IMR-90 (cell line): ENCODE measurements at regions not wholly inside any gene's neighbourhood (a gene's known extent, or its start where the extent isn't known, plus 50 kb on each side); places are given as distances from the start of the nearest gene placed in this dataset.

ENCODE experiments used
- ATAC-seq: fragments of 200-7000 bp; cut with Tn5 transposase; 2 replicates; pipeline ENCODE4 v1.9.1; 2020; ENCODE audit warnings: low read depth, mild to moderate bottlenecking, moderate library complexity
- BruUV-seq: library from RNA; stranded (reverse); fragments of 400-500 nt; replicated peaks from 2 replicates; lab custom pipeline; 2021; lab: Mats Ljungman, UMichigan
- CTCF ChIA-PET: fragments of 300-600 bp; formaldehyde crosslinking; extraction: SDS; loops from one replicate; lab custom pipeline; 2021; ENCODE audit warnings: antibody characterized with exemption; lab: Yijun Ruan, JAX
- POLR2A ChIA-PET: fragments of 300-600 bp; sonication (Branson Sonifier 250); formaldehyde crosslinking; loops from one replicate; lab custom pipeline; 2022; ENCODE audit warnings: antibody characterized with exemption; ENCODE audit not compliant: unreplicated experiment; lab: Charles Lee
- DNase-seq: peaks from one replicate; pipeline ENCODE4 v3.0.0; 2013
- H2AFZ ChIP-seq: replicated peaks from 2 replicates; pipeline ENCODE3; 2013; ENCODE audit warnings: low read length, mild to moderate bottlenecking; ENCODE audit not compliant: poor library complexity
- H2AK5ac ChIP-seq: 2 replicates; pipeline ENCODE4 v1.6.1; 2013; ENCODE audit warnings: low read depth, low read length, inconsistent platforms
- H2AK9ac ChIP-seq: replicated peaks from 2 replicates; pipeline ENCODE3; 2013; ENCODE audit warnings: mild to moderate bottlenecking, low read depth, low read length, moderate library complexity; ENCODE audit not compliant: poor library complexity
- H2BK120ac ChIP-seq: 2 replicates; pipeline ENCODE4 v1.6.1; 2013; ENCODE audit warnings: low read depth, low read length, inconsistent platforms
- H2BK15ac ChIP-seq: 3 replicates; pipeline ENCODE4 v1.6.1; 2013; ENCODE audit warnings: low read depth, low read length, inconsistent platforms
- H2BK20ac ChIP-seq: 2 replicates; pipeline ENCODE4 v1.6.1; 2013; ENCODE audit warnings: low read depth, mild to moderate bottlenecking, inconsistent platforms, low read length, moderate library complexity
- H2BK5ac ChIP-seq: 2 replicates; pipeline ENCODE4 v1.6.1; 2013; ENCODE audit warnings: mild to moderate bottlenecking, low read depth, low read length, inconsistent platforms; ENCODE audit not compliant: poor library complexity, severe bottlenecking
- H3K14ac ChIP-seq: replicated peaks from 2 replicates; pipeline ENCODE4 v1.6.1; 2013; ENCODE audit warnings: low read depth, low read length, inconsistent platforms
- H3K18ac ChIP-seq: 2 replicates; pipeline ENCODE4 v1.6.1; 2013; ENCODE audit warnings: low read depth, low read length, control low read depth
- H3K23ac ChIP-seq: 2 replicates; pipeline ENCODE4 v1.6.1; 2013; ENCODE audit warnings: low read depth, low read length, inconsistent platforms
- H3K27ac ChIP-seq: 2 replicates; pipeline ENCODE4 v1.5.1; 2013; ENCODE audit warnings: mild to moderate bottlenecking, control low read depth, low read length; ENCODE audit not compliant: insufficient read depth
- H3K27me3 ChIP-seq: 2 replicates; pipeline ENCODE4 v1.6.1; 2013; ENCODE audit warnings: low read length; ENCODE audit not compliant: control insufficient read depth, insufficient read depth
- H3K36me3 ChIP-seq: 2 replicates; pipeline ENCODE4 v1.6.1; 2013; ENCODE audit warnings: low read length, mixed read lengths; ENCODE audit not compliant: control insufficient read depth, insufficient read depth
- H3K4ac ChIP-seq: 2 replicates; pipeline ENCODE4 v1.6.1; 2013; ENCODE audit warnings: low read depth, low read length, inconsistent platforms
- H3K4me1 ChIP-seq: 2 replicates; pipeline ENCODE4 v1.6.1; 2013; ENCODE audit warnings: low read length, mixed read lengths; ENCODE audit not compliant: control insufficient read depth, insufficient read depth
- H3K4me2 ChIP-seq: 2 replicates; pipeline ENCODE4 v1.6.1; 2013; ENCODE audit warnings: low read depth, mild to moderate bottlenecking, control low read depth, low read length, moderate library complexity
- H3K4me3 ChIP-seq: 2 replicates; pipeline ENCODE4 v1.5.1; 2013; ENCODE audit warnings: low read depth, mild to moderate bottlenecking, control low read depth, low read length, moderate library complexity; ENCODE audit not compliant: insufficient read depth
- H3K56ac ChIP-seq: 2 replicates; pipeline ENCODE4 v1.6.1; 2013; ENCODE audit warnings: low read length, inconsistent platforms; ENCODE audit not compliant: insufficient read depth; ENCODE audit errors: extremely low read depth
- H3K79me1 ChIP-seq, 2 experiments: 2 replicates each; pipeline ENCODE4 v1.6.1; 2013; ENCODE audit warnings: low read length in 2 of 2, inconsistent platforms in 1 of 2, low read depth in 1 of 2
- H3K9ac ChIP-seq: 2 replicates; pipeline ENCODE4 v1.6.1; 2013; ENCODE audit warnings: low read depth, low read length, control low read depth
- H3K9me1 ChIP-seq: 2 replicates; pipeline ENCODE4 v1.6.1; 2013; ENCODE audit warnings: low read length, inconsistent platforms; ENCODE audit not compliant: insufficient read depth
- H3K9me3 ChIP-seq: 2 replicates; pipeline ENCODE4 v1.6.1; 2013; ENCODE audit warnings: low read length; ENCODE audit not compliant: control insufficient read depth, insufficient read depth
- H4K20me1 ChIP-seq: 2 replicates; pipeline ENCODE4 v1.6.1; 2013; ENCODE audit warnings: low read length, inconsistent platforms; ENCODE audit not compliant: insufficient read depth
- H4K5ac ChIP-seq: 2 replicates; pipeline ENCODE4 v1.6.1; 2013; ENCODE audit warnings: mild to moderate bottlenecking, low read depth, low read length, control low read depth
- H4K8ac ChIP-seq, 2 experiments: 2 replicates each; pipeline ENCODE4 v1.6.1; 2013; ENCODE audit warnings: low read depth in 2 of 2, low read length in 2 of 2, control low read depth in 1 of 2, inconsistent platforms in 1 of 2
- H4K91ac ChIP-seq: 2 replicates; pipeline ENCODE4 v1.6.1; 2013; ENCODE audit warnings: low read depth, low read length, inconsistent platforms; ENCODE audit not compliant: insufficient read depth
- BHLHE40 ChIP-seq: fragments of 150-350 bp; IDR thresholded peaks from 2 replicates; pipeline ENCODE4 v1.6.1; 2016; ENCODE audit warnings: mild to moderate bottlenecking, low read depth, low read length
- CEBPB ChIP-seq: IDR thresholded peaks from 2 replicates; pipeline ENCODE4 v1.6.1; 2012; ENCODE audit warnings: low read depth, low read length, improper control_type of control experiment
- CHD1 ChIP-seq: IDR thresholded peaks from 2 replicates; pipeline ENCODE4 v1.6.1; 2012; ENCODE audit warnings: low read depth, low read length, improper control_type of control experiment
- CTCF ChIP-seq: conservative IDR thresholded peaks from 2 replicates; pipeline ENCODE4 v1.5.1; 2012; ENCODE audit warnings: mild to moderate bottlenecking, low read depth, low read length, improper control_type of control experiment
- ELK1 ChIP-seq: fragments of 150-350 bp; IDR thresholded peaks from 2 replicates; pipeline ENCODE4 v1.6.1; 2016; ENCODE audit warnings: low read depth, mild to moderate bottlenecking, low read length, moderate library complexity, borderline replicate concordance
- FOS ChIP-seq: fragments of 150-350 bp; IDR thresholded peaks from 2 replicates; pipeline ENCODE4 v1.6.1; 2016; ENCODE audit warnings: low read depth, low read length
- MAFK ChIP-seq: IDR thresholded peaks from 2 replicates; pipeline ENCODE4 v1.6.1; 2012; ENCODE audit warnings: low read depth, low read length, improper control_type of control experiment
- MAZ ChIP-seq: IDR thresholded peaks from 2 replicates; pipeline ENCODE4 v1.6.1; 2012; ENCODE audit warnings: low read depth, mild to moderate bottlenecking, low read length, improper control_type of control experiment, moderate library complexity, borderline replicate concordance
- MXI1 ChIP-seq: IDR thresholded peaks from 2 replicates; pipeline ENCODE4 v1.6.1; 2012; ENCODE audit warnings: low read depth, mild to moderate bottlenecking, low read length, moderate library complexity, borderline replicate concordance
- NFE2L2 ChIP-seq: fragments of 150-350 bp; IDR thresholded peaks from 2 replicates; pipeline ENCODE4 v1.6.1; 2016; ENCODE audit warnings: low read depth, mild to moderate bottlenecking, low read length
- POLR2A ChIP-seq: IDR thresholded peaks from 2 replicates; pipeline ENCODE4 v1.6.1; 2012; ENCODE audit warnings: mild to moderate bottlenecking, low read depth, low read length
- RAD21 ChIP-seq: IDR thresholded peaks from 2 replicates; pipeline ENCODE4 v1.6.1; 2012; ENCODE audit warnings: low read length, improper control_type of control experiment
- RCOR1 ChIP-seq: IDR thresholded peaks from 2 replicates; pipeline ENCODE4 v1.6.1; 2012; ENCODE audit warnings: mild to moderate bottlenecking, low read length, improper control_type of control experiment; ENCODE audit not compliant: insufficient replicate concordance
- RFX5 ChIP-seq: IDR thresholded peaks from 2 replicates; pipeline ENCODE4 v1.8.0; 2012; ENCODE audit warnings: low read depth, mild to moderate bottlenecking, low read length, moderate library complexity
- SMC3 ChIP-seq: fragments of 150-350 bp; IDR thresholded peaks from 2 replicates; pipeline ENCODE4 v1.6.1; 2016; ENCODE audit warnings: low read depth, mild to moderate bottlenecking, antibody characterized with exemption, low read length, moderate library complexity
- WGBS, 2 experiments: methylation state at CpG; one replicate each; pipeline versions ENCODE4 v1.1.5 to v1.1.7; 2013; ENCODE audit warnings: missing lambda C conversion rate in 2 of 2; ENCODE audit not compliant: insufficient read length in 1 of 2; ENCODE audit errors: extremely low coverage in 2 of 2; 5-methylcytosine and 5-hydroxymethylcytosine counted together
- dilution Hi-C: fragments of 300-500 bp; cut with HindIII; formaldehyde crosslinking; loops from one replicate; pipeline ENCODE4 v1.14.3; 2018; ENCODE audit warnings: low sequenced_read_pairs; ENCODE audit not compliant: unreplicated experiment
- in situ Hi-C: fragments of 300-500 bp; cut with MboI; formaldehyde crosslinking; loops from 3 replicates; pipeline ENCODE4 v1.14.3; 2019; ENCODE audit warnings: low sequenced_read_pairs, inconsistent platforms, mixed read lengths
- intact Hi-C: fragments of 100-400 bp; cut with micrococcal nuclease; formaldehyde crosslinking; loops from 2 replicates; pipeline ENCODE4 v1.10.0; 2022
- TF ChIP-seq, protein P1 (sequence below): fragments of 150-350 bp; IDR thresholded peaks from 2 replicates; pipeline ENCODE4 v1.6.1; 2017; ENCODE audit warnings: mild to moderate bottlenecking, antibody characterized with exemption, low read length, low read depth

- Histone ChIP-seq H2BK120ac (no peak overlapping the region), H4K91ac (no peak overlapping the region), H2BK20ac (peak overlapping the region; percentile 26; the same call in 1 of the 2 replicates), H3K4me1 (peaks cover 13% of the 10 kb centered on the region), H3K27me3 (no peaks in the 10 kb centered on the region), H3K9me3 (no peaks in the 10 kb centered on the region), H2AK9ac (no peak overlapping the region), H3K9ac (no peak overlapping the region), H2AK5ac (no peak overlapping the region), H3K23ac (no peak overlapping the region), H3K18ac (no peak overlapping the region), H3K14ac (no peak overlapping the region), H2AFZ (no peak overlapping the region), H4K8ac (no peak overlapping the region; a peak in 1 of 4 replicates), H3K4me3 (no peak overlapping the region), H2BK5ac (no peak overlapping the region), H3K56ac (no peak overlapping the region), H2BK15ac (no peak overlapping the region), H3K27ac (no peak overlapping the region), H3K79me1 (0 out of 4 replicates have a peak, but pooled peaks cover 0 to 4% of the 10 kb centered on the region in 2 experiments), H3K4me2 (no peak overlapping the region), H3K9me1 (peaks cover 4% of the 10 kb centered on the region; the same call in 1 of the 2 replicates), H3K4ac (no peak overlapping the region), H3K36me3 (no peaks in the 10 kb centered on the region), H4K20me1 (no peaks in the 10 kb centered on the region), H4K5ac (no peak overlapping the region)
- ChIA-PET POLR2A (no interaction called here), CTCF (no interaction called here)
- in situ Hi-C loops, result no loop called here
- ATAC-seq (no peak), DNase-seq (no peak)
- dilution Hi-C loops, result no loop called here
- TF ChIP-seq MAFK (no peak), RFX5 (no peak), NFE2L2 (no peak), CTCF (no peak), FOS (no peak), SMC3 (no peak), POLR2A (no peak), CEBPB (no peak), MAZ (no peak), BHLHE40 (no peak), ELK1 (no peak), RAD21 (no peak), RCOR1 (no peak), MXI1 (no peak), CHD1 (no peak)
- TF ChIP-seq, protein P1, sequence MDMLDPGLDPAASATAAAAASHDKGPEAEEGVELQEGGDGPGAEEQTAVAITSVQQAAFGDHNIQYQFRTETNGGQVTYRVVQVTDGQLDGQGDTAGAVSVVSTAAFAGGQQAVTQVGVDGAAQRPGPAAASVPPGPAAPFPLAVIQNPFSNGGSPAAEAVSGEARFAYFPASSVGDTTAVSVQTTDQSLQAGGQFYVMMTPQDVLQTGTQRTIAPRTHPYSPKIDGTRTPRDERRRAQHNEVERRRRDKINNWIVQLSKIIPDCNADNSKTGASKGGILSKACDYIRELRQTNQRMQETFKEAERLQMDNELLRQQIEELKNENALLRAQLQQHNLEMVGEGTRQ, result no peak
- no TSS peak for BruUV-seq
- WGBS, 2 experiments, result no CpG with 5 or more reads among the region's 1 CpG
- intact Hi-C loops, result no loop called here
Observed at GRCh38 chr6:80436663-80437062, 330.2 kb downstream of the BCKDHB start.
